ENCODE measurements at regions not wholly inside any gene's neighbourhood (a gene's known extent, or its start where the extent isn't known, plus 50 kb on each side); places are given as distances from the start of the nearest gene placed in this dataset.

GRCh38 chr2:2688254-2688653 lies 357.2 kb upstream of the MYT1L start:
- TF ChIP-seq POLR2A (IDR thresholded peaks at IDR 0.05) (no peak), CTCF (IDR thresholded peaks at IDR 0.05) (no peak), POLR2AphosphoS5 (IDR thresholded peaks at IDR 0.05) (no peak)

Data from sigmoid colon (tissue), 4 donors.